NCI-H82 (cell line): ENCODE measurements at regions not wholly inside any gene's neighbourhood (a gene's known extent, or its start where the extent isn't known, plus 50 kb on each side); places are given as distances from the start of the nearest gene placed in this dataset.
"Not testable (repeated sequence)": the region's sequence is repeated elsewhere in the genome, so short reads cannot be mapped to it uniquely, and the experiment has no call there.

Source experiments
- DNase-seq: peaks from one replicate; lab custom pipeline; 2025; lab: John Stamatoyannopoulos, UW

DNA sequence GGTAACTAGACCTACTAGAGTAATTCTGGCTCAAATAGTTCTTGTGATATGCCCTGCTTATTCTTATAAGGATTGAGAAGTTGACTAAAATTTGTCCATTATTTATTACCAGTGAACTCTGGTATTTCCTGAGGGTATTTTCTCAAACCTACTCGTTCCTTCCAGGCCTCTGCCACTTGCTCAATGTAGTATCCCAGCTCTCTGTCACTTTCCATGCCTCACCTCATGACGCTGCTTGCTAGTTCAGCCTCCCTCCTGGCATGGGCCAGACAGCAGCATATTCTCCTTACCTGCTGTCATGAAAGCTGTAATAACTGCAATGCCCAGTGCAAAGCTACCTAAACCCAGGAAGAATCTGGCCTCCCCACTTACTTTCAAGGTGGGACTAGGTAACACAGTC is 602.9 kb upstream of the ADAMTS5 start:
- DNase-seq = no peak

DNA sequence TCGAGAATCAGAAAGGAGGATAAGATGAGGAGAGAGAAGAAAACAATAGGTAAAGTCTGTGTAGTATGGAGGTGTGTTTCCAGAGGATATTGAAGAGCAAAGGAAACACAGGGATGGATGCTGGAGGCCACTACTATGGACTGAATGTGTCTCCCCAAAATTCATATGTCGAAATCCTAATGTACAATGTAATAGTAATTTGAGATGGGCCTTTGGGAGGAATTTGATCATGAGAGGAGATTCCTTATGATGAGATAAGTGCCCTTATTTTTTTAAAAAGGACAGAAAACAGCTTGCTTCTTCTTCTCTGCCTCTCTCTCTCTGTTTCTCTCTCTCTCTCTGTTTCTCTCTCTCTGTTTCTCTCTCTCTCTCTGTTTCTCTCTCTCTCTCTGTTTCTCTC is 602.2 kb upstream of the ADAMTS5 start:
- DNase-seq = no peak

DNA sequence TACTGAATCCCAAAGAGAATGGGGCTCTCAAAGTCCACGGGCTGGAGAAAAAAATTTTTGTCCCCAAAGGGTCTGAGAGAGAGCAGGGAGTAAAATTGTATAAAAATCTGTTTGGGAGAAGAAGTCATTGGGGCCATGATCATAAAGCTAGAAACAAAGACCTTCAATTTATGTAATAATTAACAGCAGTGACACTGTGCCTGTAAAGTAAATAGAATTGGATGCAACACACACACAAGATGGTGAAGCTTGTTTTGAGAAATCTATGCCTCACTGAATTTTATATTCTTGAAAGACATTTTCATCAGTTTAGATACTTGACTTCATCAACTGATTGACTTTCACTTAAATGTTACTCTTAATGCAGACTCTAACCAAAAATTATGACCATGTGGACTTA is 600.5 kb upstream of the ADAMTS5 start:
- DNase-seq = no peak

DNA sequence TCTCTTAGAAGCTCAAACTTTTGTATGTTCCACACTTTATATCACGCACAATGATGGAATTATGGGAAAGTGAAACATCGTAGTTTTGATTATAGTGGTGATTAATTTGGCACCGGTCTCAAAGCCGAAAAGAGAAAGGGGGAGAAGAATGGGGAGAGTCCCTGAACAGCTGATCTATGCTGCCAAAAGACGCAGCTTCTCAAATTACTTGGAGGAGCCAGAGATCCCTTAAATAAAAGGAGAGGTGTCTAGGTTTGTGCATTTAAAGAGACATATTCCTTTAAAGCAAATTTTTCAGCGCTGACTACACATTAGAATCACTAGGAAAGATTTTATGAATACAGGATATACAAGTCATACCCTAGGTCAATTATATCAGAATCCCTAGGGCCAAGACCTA is 599.6 kb upstream of the ADAMTS5 start:
- no peak for DNase-seq

DNA sequence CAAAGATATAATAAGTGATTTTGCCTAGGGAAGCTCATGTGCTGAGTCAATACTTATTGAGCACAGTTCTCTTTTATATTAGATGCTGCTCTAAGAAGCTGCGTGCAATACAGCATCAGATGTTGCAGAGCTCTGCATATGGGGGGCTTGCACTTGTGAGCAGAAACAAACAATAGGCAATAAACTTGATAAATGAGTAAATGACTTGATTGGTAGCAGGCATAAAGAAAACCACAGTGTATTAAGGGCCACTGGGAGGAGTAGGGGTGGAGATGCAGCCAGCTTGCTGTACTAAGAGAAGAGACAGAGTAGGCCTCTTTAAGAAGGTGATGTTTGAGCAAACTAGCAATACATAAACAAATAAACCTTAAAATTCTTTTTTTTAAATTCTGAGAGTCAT is 598.5 kb upstream of the ADAMTS5 start:
- DNase-seq = no peak

DNA sequence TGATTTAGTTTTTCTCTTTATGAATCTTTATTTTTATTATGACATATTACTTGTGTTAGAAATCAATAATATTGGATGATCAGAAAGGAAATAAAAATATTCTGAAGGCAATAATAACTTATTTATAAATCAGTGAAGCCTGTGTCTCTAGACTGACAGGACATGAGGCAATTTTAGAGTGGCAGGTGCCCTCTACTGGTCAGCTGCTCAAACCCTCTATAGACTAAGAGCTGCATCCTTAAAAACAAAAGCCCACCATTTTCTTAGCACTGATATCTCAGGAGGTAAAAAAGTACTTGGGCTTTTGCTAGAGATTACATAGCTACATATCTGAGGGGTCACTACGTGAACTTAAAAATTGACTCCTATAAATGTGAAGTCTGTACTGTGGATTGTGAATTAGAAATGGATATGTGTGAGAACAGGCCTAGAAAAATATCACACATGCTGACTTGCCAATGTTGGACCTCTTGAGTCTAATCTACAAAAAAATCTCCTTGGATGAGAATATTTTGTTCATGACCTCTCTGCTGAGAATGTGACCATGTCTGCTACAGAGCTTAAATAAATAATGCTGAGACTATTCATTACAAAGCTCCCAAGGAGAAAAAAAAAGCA is 597.9 kb upstream of the ADAMTS5 start:
- DNase-seq = peak; percentile 65

DNA sequence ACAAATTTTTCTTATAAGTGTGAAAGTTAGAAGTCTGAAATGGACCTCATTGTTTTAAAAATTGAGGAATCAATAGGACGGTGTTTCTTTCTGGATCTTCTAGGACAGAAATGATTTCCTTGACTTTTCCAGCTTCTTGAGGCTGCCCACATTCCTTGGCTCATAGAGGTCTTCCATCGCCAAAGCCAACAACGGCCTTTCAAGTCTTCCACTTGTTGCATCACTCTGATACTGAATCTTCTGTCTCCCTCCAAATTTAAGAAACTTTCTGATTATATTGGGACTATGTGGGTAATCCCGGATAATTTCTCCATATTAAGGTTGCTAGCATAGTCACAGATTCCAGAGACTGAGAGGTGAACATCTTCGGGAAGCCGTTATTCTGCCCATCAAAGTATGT is 595.4 kb upstream of the ADAMTS5 start:
- no peak for DNase-seq

DNA sequence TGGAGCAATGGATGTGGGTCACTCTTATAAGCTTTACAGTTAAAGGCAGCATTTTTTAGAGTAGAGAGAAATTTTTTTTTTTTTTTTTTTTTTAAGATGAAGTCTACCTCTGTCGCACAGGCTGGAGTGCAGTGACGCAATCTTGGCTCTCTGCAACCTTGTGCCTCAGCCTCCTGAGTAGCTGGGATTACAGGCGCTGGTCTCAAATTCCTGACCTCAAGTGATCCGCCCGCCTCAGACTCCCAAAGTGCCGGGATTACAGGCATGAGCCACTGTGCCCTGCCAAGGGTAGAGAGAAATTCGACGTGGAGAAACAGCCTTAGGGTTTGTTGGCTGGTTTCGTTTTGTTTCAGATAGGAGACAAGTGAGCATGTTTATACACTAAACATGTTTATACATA is 594.2 kb upstream of the ADAMTS5 start:
- DNase-seq = peak; percentile 32

DNA sequence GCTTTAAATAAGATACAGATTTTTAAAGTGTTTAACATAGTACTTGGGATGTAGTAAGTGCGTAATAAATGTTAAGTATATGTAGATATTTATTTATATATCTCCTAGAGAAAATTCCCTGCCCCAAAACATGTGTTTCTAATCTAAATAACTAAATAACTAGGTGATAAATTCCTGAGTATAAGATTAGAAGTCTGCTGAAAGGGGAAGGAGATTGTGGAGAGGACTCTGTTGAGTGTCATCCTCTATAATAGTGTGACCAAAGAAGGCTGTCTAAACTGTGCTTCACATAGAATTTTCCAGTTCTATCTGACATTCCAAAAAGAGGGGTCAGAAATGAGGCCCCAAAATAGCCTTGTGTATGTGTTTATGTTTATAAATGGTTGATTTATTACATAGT is 590.5 kb upstream of the ADAMTS5 start:
- DNase-seq = no peak

DNA sequence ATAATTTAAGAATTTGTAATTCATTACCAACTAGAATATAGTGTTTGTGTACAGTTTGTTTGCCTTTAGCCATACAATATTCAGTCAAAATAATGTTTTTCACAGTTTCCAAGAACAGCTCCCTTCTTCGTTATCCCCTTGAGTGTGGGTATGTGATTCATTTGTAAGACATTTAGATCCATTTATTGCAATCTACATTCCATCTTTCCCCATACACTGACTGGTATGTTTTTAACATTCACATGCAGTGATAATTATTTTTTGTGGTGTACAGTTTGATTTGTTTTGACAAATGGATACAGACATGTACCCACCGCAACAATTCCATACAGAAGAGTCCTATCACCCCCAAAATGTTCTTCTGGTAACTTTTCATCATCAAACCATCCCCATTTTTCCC is 589.1 kb upstream of the ADAMTS5 start:
- DNase-seq = no peak

DNA sequence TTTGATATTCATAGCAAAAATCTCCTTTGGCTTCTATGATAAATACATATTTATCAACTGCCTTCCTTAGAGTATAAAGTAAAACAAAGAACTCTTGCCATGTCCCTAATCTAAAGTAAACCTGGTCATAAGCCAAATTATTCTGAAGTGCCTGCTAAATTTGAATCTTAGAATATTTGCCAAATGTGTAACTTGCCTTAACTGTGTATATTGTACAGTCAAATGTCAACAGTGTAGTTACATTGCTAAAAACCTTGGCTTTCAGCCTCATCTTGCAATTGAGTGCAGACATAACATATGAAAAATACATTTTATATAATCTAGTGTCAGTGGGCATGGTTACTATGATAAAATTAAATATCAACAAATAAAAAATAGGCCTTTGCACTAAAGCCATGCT is 583.4 kb upstream of the ADAMTS5 start:
- no peak for DNase-seq

DNA sequence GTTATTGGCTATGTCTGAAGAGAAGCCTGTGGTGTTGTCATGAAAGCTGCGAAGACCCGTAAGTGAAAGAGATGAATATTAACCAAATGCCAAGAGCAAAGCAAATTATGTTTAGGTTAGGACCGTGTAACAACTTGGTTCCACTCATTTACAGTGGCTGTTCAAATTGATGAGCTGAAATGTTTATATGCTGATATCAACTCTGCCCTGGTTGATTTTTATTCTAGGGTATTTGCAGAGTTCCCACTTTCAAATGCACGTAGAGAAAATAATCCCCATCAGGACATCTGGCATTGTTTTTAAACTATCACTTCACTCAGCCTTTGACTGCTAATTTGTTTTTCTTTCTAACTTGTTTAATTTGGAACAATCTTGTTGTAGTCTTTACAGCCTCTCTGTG is 581.6 kb upstream of the ADAMTS5 start:
- DNase-seq = no peak

DNA sequence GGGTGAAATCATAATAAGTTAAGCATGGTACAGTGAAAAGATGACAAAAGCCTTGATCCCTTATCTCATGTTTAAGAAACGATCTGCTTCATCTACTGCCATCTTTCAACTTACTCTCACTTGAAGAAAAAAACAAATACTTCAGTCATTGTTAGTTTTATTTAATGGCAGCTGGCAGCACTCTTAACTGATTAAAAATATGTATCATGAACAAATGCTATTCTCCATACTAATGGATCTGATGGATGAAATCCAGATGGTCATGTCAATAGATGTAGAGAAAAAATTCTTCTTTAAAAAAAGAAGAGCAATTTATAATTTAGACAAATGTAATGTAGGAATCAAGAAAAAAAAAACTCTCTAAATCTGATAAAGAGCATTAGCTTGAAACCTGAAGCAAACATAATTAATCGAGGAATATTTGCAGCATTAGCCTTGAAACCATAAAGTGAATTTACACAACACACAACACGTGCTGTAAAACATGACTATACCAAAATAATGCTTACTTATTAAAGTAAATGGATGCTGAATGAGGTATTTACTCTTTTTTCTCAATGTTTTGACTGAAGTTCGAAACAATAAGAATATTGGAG is 579.0 kb upstream of the ADAMTS5 start:
- no peak for DNase-seq

DNA sequence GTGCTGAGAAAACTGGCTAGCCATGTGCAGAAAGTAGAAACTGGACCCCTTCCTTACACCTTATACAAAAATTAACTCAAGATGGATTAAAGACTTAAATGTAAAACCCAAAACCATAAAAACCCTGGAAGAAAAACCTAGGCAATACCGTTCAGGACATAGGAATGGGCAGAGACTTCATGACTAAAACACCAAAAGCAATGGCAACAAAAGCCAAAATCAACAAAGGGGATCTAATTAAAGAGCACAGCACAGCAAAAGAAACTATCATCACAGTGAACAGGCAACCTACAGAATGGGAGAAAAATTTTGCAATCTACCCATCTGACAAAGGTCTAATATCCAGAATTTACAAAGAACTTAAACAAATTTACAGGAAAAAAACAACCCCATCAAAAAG is 575.2 kb upstream of the ADAMTS5 start:
- DNase-seq = not testable (repeated sequence)

DNA sequence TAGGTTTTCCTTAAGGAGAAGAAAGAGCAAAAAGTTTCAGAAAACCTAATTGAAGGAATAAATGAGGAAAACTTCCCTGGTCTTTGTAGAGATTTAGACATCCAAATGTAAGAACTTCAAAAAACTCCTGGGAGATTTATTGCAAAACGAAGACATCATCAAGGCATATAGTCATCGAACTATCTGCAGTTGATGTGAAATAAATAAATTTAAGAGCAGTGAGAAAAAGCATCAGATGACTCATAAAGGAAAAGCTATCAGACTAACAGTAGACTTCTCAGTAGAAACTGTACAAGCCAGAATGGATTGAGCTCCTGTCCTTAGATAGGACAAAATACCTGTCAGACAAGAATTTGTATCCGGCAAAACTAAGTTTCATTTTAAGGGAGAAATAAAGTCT is 569.4 kb upstream of the ADAMTS5 start:
- no peak for DNase-seq

DNA sequence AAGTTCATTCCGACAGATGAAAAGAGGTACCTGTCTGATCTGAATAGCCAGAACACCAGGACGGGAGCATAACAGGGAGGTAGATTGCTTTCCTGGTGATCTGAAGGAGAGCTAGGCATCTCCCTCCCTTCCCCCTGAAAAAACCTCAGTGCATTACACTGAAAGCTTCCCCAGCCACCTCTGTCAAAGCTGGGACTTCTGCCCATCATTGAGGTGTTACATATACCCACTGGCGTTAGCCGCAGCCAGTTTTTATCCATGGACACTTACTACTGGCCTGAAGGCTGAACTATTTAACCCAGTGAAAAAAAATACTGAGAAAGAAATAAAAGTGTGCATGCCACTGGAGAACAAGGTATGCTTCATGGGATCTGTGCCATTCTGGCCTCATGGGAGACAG is 568.3 kb upstream of the ADAMTS5 start:
- no peak for DNase-seq

DNA sequence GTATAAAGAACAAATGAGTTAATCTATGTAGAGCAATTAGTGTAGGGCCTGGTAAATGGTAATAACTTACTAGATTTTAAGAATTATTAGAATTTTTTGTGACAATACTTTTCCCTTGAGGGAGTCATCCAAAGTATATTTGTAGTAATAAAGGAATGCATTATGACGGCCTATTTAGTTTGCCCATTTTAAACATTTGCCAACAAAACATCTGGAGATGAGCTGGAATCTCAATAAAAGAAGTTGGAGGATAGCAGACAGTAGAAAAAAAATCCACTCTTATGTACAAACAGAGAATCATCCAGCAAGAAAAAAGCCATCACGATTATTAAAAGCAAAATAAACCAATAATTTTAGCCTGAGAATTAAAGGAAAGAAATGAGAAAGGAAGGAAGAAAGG is 567.3 kb upstream of the ADAMTS5 start:
- DNase-seq = no peak

DNA sequence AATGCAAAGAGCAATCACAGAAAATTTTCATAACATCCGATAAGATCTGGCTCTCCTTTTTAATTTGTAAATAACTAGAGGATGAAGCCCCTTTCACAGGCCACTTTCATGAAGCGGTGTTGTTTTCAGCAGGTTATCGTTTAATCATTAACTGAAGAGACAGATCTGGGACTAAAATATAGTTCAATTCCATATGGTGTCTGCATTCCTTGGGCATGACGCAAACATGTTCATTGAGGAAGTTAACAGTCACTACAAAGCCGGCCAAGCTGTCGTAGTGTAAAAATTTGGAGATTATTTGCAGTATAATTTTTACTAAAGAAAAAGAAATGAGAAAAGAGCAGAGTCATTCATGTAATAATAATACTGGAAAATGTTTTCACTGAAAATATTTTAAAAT is 565.2 kb upstream of the ADAMTS5 start:
- no peak for DNase-seq

DNA sequence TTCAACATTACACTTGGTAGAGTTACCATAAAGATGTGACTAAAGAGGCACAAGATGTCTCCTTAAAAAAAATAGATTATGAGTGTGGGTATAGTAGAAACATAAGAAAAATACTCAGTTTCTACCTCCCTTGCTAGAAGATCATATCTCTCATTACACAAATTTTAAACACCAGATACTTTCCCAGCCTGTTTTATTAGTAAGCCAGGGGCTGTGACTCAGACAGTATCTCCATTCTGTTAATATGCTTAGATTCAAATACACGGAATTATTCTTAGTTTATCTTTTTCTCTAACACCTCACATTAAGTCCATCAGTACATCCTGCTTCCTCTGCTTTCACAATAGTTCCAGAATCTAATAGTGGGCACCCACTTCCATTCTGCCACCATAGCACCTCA is 561.8 kb upstream of the ADAMTS5 start:
- no peak for DNase-seq

DNA sequence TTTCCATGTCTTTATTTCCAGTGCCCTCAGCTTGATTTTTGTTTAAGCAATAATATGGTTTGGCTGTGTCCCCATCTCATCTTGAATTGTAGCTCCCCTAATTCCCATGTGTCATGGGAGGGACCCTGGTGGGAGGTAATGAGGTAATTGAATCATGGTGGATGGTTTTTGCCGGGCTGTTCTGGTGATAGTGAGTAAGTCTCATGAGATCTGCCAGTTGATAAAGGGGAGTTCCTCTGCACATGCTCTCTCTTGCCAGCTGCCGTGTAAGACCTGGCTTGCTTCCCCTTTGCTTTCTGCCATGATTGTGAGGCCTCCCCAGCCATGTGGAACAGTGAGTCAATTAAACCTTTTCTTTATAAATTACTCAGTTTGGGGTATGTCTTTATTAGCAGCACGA is 559.6 kb upstream of the ADAMTS5 start:
- DNase-seq = no peak

DNA sequence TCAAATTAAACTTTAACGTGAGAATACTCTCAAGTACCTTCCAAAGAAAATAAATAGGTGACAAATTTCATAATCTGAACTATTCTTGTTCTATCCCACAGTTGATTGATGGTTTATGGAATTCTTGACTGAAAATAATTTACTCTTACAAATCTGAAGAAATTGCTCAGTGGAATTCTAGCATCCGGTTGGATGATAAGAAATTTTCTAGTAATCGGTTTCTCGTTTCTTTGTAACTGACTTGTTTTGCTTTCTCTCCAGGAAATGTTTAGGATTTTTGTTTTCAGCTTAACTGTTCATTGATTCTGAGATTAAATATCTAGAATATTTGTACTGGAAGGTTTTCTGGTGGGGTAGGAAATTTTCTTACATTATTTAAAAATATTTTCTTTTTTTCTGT is 558.9 kb upstream of the ADAMTS5 start:
- no peak for DNase-seq

DNA sequence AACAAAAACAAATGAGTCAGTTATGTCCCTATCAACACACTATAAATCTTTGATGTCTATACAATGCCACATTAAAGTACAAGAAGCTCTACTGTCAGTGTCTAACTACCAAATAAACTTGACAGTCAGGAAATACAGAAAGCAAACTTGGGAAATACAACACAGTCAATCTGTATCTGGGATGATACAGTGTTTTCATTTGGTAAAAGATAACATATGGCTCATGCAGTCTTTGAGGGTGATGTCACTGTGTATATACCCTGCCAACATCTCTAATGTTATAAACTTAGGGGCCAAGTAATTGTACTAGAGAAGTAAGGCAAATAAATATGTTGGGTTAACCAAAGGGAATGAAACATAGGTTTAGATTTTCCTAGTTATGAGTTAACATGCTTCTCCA is 552.5 kb upstream of the ADAMTS5 start:
- no peak for DNase-seq

DNA sequence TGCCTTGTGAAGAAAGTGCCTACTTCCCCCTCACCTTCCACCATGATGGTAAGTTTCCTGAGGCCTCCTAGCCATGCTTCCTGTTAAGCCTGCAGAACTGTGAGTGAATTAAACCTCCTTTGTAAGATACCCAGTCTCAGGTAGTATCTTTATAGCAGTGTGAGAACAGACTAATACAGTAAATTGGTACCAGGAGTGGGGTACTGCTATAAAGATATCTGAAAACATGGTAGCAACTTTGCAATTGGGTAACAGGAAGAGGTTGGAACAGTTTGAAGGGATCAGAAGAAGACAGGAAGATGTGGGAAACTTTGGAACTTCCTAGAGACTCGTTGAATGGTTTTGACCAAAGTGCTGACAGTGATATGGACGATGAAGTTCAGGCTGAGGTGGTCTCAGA is 550.3 kb upstream of the ADAMTS5 start:
- DNase-seq = not testable (repeated sequence)

DNA sequence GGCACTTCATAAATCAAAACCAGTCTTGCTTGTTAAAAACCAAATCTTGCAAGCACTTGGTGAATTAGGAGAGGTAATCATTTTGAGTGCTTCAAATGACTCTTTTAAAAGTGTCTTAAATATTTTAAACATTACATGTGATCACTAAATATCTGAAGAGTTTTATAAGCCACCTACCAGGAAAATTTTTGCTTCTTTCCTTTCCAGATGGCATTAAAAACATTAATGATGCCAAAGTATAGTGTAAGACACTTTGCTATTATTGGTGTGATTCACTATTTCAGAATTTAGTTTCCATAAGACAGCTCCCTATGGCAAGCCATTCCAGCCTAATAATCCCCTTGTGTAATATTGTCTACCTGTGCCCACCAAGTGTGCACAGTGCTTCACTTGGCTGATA is 548.8 kb upstream of the ADAMTS5 start:
- DNase-seq = no peak

DNA sequence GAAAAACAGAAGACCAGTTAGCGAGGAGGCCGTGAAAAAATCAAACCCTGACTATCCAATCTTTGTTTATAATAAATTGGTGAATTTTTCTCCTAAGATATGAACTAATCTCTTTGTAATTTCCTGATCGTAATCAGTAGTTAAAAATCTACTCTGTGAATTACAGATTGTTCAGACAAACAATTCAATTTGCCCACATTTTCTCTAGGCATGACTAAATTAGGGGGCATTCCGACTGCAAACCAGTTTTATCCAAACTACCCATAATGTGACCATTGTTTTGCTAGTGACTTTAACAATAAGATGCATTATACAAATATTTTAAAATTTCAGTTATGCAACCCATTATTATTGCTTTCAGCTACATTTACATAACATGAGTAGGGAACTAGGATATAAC is 546.9 kb upstream of the ADAMTS5 start:
- DNase-seq = no peak
